ENCODE measurements at regions not wholly inside any gene's neighbourhood (a gene's known extent, or its start where the extent isn't known, plus 50 kb on each side); places are given as distances from the start of the nearest gene placed in this dataset.

DNA sequence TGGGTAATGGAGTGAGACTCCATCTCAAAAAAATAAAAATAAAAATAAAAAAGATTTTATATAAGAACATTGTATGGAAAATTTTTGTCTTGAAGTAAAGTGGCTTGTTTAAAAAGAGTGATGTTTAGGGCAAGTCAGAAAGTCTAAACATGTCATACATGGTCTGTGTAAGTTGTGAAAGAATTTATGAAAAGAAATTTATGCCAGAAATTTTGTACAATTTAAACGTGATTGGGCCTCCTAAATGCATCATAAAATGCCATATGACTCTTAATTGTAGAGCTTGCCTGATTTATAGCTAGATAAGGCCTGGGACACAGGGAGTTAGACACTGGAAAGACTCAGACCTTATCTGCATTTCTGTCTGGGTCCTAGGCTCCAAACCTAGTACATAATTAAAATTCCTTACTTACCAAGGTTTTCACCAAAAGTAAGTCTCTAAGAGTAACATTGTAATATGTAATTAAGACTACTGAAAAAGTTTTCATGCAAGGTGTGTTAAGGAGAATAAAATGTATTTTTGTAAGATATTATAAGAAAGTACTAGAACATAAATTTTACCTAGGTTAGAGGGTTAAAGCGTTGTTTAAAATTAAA lies 110.5 kb downstream of the AASDHPPT start:
- Histone ChIP-seq H2AFZ (ENCODE audit: low read depth, low read length) (no peak overlapping the region), H3K9ac (ENCODE audit: insufficient read depth in 1 of 2, low read depth in 2 of 2, low read length in 2 of 2) (no peak overlapping the region), H3K9me3 (replicated peaks; ENCODE audit: control insufficient read depth, insufficient read depth, low read depth, low read length) (no peaks in the 10 kb centered on the region), H3K27ac (ENCODE audit: extremely low read depth, low read depth, low read length) (no peak overlapping the region), H3K9me1 (ENCODE audit: control insufficient read depth, insufficient read depth, low read length) (no peaks in the 10 kb centered on the region), H3K36me3 (ENCODE audit: control insufficient read depth, insufficient read depth, low read length) (no peaks in the 10 kb centered on the region), H4K20me1 (replicated peaks; ENCODE audit: control insufficient read depth, insufficient read depth, low read length) (no peaks in the 10 kb centered on the region), H3K27me3 (ENCODE audit: control insufficient read depth in 2 of 2, insufficient read depth in 2 of 2, low read length in 2 of 2) (no peaks in the 10 kb centered on the region), H3K4me3 (no peak overlapping the region), H3K79me2 (ENCODE audit: control insufficient read depth, insufficient read depth, low read length) (no peaks in the 10 kb centered on the region), H3K4me1 (replicated peaks in 1 of 2; ENCODE audit: control insufficient read depth in 2 of 2, insufficient read depth in 2 of 2, low read length in 2 of 2) (no peaks in the 10 kb centered on the region), H3K4me2 (ENCODE audit: insufficient read depth, low read length) (no peak overlapping the region)
- 0% methylated on average over 2 of the region's 2 CpGs for WGBS (ENCODE audit: insufficient coverage, low coverage, missing lambda C conversion rate)
- DNase-seq (ENCODE audit: extremely low read depth in 1 of 4, low spot score in 3 of 4), result no peak
- no TSS peak for BruUV-seq (replicated peaks)
- ChIA-PET CTCF (ENCODE audit: low intra/inter-chr PET ratio) (no interaction called here), POLR2A (no interaction called here)
- intact Hi-C loops (cut with micrococcal nuclease), result no loop called here
- no peak for FAIRE-seq
- no peak for ATAC-seq
- TF ChIP-seq, protein P1, sequence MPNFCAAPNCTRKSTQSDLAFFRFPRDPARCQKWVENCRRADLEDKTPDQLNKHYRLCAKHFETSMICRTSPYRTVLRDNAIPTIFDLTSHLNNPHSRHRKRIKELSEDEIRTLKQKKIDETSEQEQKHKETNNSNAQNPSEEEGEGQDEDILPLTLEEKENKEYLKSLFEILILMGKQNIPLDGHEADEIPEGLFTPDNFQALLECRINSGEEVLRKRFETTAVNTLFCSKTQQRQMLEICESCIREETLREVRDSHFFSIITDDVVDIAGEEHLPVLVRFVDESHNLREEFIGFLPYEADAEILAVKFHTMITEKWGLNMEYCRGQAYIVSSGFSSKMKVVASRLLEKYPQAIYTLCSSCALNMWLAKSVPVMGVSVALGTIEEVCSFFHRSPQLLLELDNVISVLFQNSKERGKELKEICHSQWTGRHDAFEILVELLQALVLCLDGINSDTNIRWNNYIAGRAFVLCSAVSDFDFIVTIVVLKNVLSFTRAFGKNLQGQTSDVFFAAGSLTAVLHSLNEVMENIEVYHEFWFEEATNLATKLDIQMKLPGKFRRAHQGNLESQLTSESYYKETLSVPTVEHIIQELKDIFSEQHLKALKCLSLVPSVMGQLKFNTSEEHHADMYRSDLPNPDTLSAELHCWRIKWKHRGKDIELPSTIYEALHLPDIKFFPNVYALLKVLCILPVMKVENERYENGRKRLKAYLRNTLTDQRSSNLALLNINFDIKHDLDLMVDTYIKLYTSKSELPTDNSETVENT (CRISPR knock-in tag; IDR thresholded peaks at IDR 0.05), result no peak
- no peak for TF ChIP-seq FOXJ2 (tag; IDR thresholded peaks at IDR 0.05)
- in situ Hi-C loops (cut with MboI), result no loop called here

DNA sequence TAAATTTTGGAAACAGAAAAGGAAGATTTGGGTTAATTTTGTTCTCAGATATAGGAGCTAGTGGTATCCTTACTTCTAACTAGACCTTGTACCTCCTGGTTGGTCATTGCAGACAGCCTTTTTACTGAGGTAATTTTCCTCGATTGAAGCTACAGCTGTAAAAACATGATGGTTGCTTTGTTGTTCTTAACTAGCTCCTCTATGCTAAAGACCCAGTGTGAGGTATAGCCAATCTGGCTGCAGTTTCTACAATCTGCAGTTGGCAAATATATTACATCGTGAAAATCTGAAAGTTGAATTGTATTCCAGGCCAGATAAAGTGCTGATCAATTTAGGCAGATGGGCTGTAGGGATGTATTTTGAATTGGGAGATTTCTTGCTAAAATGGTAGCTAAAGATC lies 116.5 kb downstream of the AASDHPPT start:
- in situ Hi-C loops (cut with MboI) (no loop called here), intact Hi-C loops (cut with micrococcal nuclease) (no loop called here)
- no peak overlapping the region for H3K4me2 ChIP-seq (ENCODE audit: insufficient read depth, low read length)
- ChIA-PET CTCF (ENCODE audit: low intra/inter-chr PET ratio) (no interaction called here), POLR2A (interaction anchor here (0.7 kb wide), 1 partner anchor 168 kb away, joined by 3 read pairs; no protein-coding TSS in a partner anchor)
- no peak overlapping the region for H3K9ac ChIP-seq (ENCODE audit: insufficient read depth in 1 of 2, low read depth in 2 of 2, low read length in 2 of 2)
- ATAC-seq (no peak), DNase-seq (ENCODE audit: extremely low read depth in 1 of 4, low spot score in 3 of 4) (no peak), FAIRE-seq (no peak)
- H3K27ac ChIP-seq (ENCODE audit: extremely low read depth, low read depth, low read length), result no peak overlapping the region
- H3K36me3 ChIP-seq (ENCODE audit: control insufficient read depth, insufficient read depth, low read length), result no peaks in the 10 kb centered on the region
- H2AFZ ChIP-seq (ENCODE audit: low read depth, low read length), result no peak overlapping the region
- no peaks in the 10 kb centered on the region for H3K9me3 ChIP-seq (replicated peaks; ENCODE audit: control insufficient read depth, insufficient read depth, low read depth, low read length)
- no peaks in the 10 kb centered on the region for H3K4me1 ChIP-seq (replicated peaks in 1 of 2; ENCODE audit: control insufficient read depth in 2 of 2, insufficient read depth in 2 of 2, low read length in 2 of 2)
- H4K20me1 ChIP-seq (replicated peaks; ENCODE audit: control insufficient read depth, insufficient read depth, low read length), result no peaks in the 10 kb centered on the region
- H3K79me2 ChIP-seq (ENCODE audit: control insufficient read depth, insufficient read depth, low read length), result no peaks in the 10 kb centered on the region
- BruUV-seq (replicated peaks), result no TSS peak
- no peak overlapping the region for H3K4me3 ChIP-seq
- H3K9me1 ChIP-seq (ENCODE audit: control insufficient read depth, insufficient read depth, low read length), result no peaks in the 10 kb centered on the region
- H3K27me3 ChIP-seq (ENCODE audit: control insufficient read depth in 2 of 2, insufficient read depth in 2 of 2, low read length in 2 of 2), result no peaks in the 10 kb centered on the region
- 0% methylated on average over 2 of the region's 2 CpGs for WGBS (ENCODE audit: insufficient coverage, low coverage, missing lambda C conversion rate)
- TF ChIP-seq SIN3A (IDR thresholded peaks at IDR 0.05; ENCODE audit: borderline replicate concordance in 2 of 2, control insufficient read depth in 1 of 2, low read depth in 2 of 2, low read length in 2 of 2), result no peak
- TF ChIP-seq, protein P2, sequence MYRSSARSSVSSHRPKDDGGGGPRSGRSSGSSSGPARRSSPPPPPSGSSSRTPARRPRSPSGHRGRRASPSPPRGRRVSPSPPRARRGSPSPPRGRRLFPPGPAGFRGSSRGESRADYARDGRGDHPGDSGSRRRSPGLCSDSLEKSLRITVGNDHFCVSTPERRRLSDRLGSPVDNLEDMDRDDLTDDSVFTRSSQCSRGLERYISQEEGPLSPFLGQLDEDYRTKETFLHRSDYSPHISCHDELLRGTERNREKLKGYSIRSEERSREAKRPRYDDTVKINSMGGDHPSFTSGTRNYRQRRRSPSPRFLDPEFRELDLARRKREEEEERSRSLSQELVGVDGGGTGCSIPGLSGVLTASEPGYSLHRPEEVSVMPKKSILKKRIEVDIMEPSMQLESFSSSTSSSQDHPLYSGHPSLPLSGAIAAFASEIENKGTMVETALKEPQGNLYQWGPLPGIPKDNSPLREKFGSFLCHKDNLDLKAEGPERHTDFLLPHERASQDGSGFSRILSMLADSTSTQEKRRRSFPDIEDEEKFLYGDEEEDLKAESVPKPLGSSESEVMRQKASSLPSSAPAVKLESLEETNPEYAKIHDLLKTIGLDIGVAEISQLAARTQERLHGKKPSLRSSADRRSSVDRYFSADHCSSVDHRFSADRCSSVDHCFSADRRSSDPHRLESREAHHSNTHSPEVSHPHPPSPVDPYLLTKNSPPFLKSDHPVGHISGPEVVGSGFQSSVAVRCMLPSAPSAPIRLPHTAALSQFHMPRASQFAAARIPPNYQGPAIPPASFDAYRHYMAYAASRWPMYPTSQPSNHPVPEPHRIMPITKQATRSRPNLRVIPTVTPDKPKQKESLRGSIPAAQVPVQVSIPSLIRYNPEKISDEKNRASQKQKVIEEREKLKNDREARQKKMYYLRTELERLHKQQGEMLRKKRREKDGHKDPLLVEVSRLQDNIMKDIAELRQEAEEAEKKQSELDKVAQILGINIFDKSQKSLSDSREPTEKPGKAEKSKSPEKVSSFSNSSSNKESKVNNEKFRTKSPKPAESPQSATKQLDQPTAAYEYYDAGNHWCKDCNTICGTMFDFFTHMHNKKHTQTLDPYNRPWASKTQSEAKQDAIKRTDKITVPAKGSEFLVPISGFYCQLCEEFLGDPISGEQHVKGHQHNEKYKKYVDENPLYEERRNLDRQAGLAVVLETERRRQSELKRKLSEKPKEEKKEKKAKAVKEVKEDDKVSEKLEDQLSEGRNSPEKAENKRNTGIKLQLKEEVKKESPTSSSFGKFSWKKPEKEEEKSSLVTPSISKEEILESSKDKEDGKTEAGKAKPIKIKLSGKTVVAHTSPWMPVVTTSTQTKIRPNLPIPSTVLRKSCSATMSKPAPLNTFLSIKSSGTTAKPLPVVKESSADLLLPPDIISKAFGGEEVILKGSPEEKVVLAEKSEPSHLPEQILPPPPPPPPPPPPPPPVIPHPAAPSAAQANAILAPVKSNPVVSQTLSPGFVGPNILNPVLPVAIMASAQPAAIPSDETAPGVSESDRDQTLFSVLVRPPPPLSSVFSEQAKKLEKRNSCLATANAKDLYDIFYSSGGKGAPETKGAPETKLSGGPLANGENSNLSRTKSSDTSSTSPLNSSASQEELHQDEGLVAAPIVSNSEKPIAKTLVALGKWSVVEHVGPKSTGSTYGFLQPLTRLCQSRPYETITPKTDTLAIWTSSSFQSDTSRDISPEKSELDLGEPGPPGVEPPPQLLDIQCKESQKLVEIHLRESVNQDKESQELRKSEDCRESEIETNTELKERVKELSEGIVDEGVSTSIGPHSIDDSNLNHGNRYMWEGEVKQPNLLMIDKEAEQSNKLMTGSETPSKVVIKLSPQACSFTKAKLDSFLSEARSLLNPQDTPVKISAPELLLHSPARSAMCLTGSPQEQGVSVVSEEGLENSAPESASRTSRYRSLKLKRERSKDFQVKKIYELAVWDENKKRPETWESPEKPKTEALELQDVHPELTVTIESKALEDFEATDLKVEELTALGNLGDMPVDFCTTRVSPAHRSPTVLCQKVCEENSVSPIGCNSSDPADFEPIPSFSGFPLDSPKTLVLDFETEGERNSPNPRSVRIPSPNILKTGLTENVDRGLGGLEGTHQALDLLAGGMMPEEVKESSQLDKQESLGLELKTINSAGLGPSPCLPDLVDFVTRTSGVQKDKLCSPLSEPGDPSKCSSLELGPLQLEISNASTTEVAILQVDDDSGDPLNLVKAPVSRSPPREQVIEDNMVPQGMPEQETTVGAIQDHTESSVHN (IDR thresholded peaks at IDR 0.05; ENCODE audit: borderline replicate concordance in 1 of 2, low read depth in 1 of 2), result no peak

Measured in K562 (cell line).